Fibroblast of lung (primary cell): ENCODE measurements at regions not wholly inside any gene's neighbourhood (a gene's known extent, or its start where the extent isn't known, plus 50 kb on each side); places are given as distances from the start of the nearest gene placed in this dataset.

ENCODE experiments used
- DNase-seq, 2 donors: peaks; one replicate each; pipeline versions ENCODE4 v3.0.0 to v3.0.0-alpha.2; 2010; ENCODE audit warnings: low read depth in 2 of 2
- H2AFZ ChIP-seq: 2 replicates; pipeline ENCODE4 v1.5.1; 2012; ENCODE audit warnings: low read length, control low read depth, inconsistent platforms
- H3K27ac ChIP-seq: 2 replicates; pipeline ENCODE4 v1.5.1; 2011; ENCODE audit warnings: low read length, control low read depth; ENCODE audit not compliant: insufficient read depth
- H3K27me3 ChIP-seq: 2 replicates; pipeline ENCODE4 v1.5.1; 2011; ENCODE audit warnings: mild to moderate bottlenecking, low read length; ENCODE audit not compliant: control insufficient read depth, insufficient read depth
- H3K36me3 ChIP-seq: 2 replicates; pipeline ENCODE4 v1.5.1; 2011; ENCODE audit warnings: low read length; ENCODE audit not compliant: control insufficient read depth, insufficient read depth
- H3K4me1 ChIP-seq: 2 replicates; pipeline ENCODE4 v1.5.1; 2011; ENCODE audit warnings: low read length; ENCODE audit not compliant: control insufficient read depth, insufficient read depth; ENCODE audit errors: extremely low read depth
- H3K4me2 ChIP-seq: 2 replicates; pipeline ENCODE4 v1.5.1; 2011; ENCODE audit warnings: low read length, control low read depth; ENCODE audit not compliant: insufficient read depth; ENCODE audit errors: extremely low read depth
- H3K4me3 ChIP-seq, 4 experiments: fragments of 200-600 bp in 1 of 4; sonication (generic) in 1 of 4; replicated peaks in 1 of 4; 2 replicates each; pipeline ENCODE4 v1.5.1; 2011 to 2016; ENCODE audit warnings: low read length in 4 of 4, low read depth in 3 of 4, mild to moderate bottlenecking in 3 of 4, control low read depth in 2 of 4, inconsistent platforms in 1 of 4, mixed read lengths in 1 of 4; ENCODE audit not compliant: insufficient read depth in 1 of 4; ENCODE audit errors: control extremely low read depth in 1 of 4
- H3K79me2 ChIP-seq: 2 replicates; pipeline ENCODE4 v1.5.1; 2012; ENCODE audit warnings: mild to moderate bottlenecking, low read length, inconsistent platforms; ENCODE audit not compliant: control insufficient read depth, insufficient read depth
- H3K9ac ChIP-seq: 2 replicates; pipeline ENCODE4 v1.5.1; 2011; ENCODE audit warnings: mild to moderate bottlenecking, low read length, control low read depth; ENCODE audit not compliant: insufficient read depth
- H3K9me3 ChIP-seq: 2 replicates; pipeline ENCODE4 v1.5.1; 2012; ENCODE audit warnings: low read depth, low read length; ENCODE audit not compliant: control insufficient read depth, insufficient read depth
- H4K20me1 ChIP-seq: 2 replicates; pipeline ENCODE4 v1.5.1; 2011; ENCODE audit warnings: low read length; ENCODE audit not compliant: control insufficient read depth, insufficient read depth; ENCODE audit errors: extremely low read depth
- EZH2 ChIP-seq: IDR thresholded peaks from 2 replicates; pipeline ENCODE4 v1.5.1; 2012; ENCODE audit warnings: low read length, control low read depth, mild to moderate bottlenecking; ENCODE audit errors: missing control alignments
- TF ChIP-seq, protein P1 (sequence below), 2 donors: IDR thresholded peaks in 1 of 2; conservative IDR thresholded peaks in 1 of 2; 1 replicate in 1 of 2; 2 replicates in 1 of 2; pipeline ENCODE4 v1.5.1; 2011 to 2012; ENCODE audit warnings: low read length in 2 of 2, control low read depth in 1 of 2, inconsistent platforms in 1 of 2, low read depth in 1 of 2, mild to moderate bottlenecking in 1 of 2

DNA sequence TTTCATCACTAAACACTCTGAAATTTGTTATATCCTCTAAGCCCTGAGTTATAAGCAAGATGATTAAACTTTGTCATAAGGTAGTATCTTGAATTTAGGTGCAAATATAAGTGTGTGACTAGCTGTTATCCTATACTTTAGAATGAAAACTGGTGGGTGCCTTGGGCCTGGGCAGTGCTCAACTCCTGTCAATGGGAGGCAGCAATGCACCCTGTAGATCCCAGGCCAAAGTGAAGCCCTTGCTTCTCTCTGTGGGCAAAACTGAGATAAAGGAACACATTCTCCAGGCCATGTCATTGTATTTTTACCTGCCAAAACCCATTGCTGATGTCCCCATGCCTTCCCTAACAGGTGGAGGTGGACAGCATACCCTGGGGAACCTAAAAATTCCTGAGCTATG lies 525.2 kb downstream of the TNS1 start:
- H4K20me1 ChIP-seq: no peaks in the 10 kb centered on the region
- no peaks in the 10 kb centered on the region for H3K4me1 ChIP-seq
- H3K9ac ChIP-seq: no peak overlapping the region
- no peaks in the 10 kb centered on the region for H3K79me2 ChIP-seq
- H2AFZ ChIP-seq: no peak overlapping the region
- no peak overlapping the region for H3K4me2 ChIP-seq
- H3K27me3 ChIP-seq: no peaks in the 10 kb centered on the region
- H3K9me3 ChIP-seq: no peaks in the 10 kb centered on the region
- no peak overlapping the region for H3K4me3 ChIP-seq
- H3K27ac ChIP-seq: no peak overlapping the region
- DNase-seq: no peak
- no peaks in the 10 kb centered on the region for H3K36me3 ChIP-seq
- TF ChIP-seq EZH2: no peak
- TF ChIP-seq, protein P1, sequence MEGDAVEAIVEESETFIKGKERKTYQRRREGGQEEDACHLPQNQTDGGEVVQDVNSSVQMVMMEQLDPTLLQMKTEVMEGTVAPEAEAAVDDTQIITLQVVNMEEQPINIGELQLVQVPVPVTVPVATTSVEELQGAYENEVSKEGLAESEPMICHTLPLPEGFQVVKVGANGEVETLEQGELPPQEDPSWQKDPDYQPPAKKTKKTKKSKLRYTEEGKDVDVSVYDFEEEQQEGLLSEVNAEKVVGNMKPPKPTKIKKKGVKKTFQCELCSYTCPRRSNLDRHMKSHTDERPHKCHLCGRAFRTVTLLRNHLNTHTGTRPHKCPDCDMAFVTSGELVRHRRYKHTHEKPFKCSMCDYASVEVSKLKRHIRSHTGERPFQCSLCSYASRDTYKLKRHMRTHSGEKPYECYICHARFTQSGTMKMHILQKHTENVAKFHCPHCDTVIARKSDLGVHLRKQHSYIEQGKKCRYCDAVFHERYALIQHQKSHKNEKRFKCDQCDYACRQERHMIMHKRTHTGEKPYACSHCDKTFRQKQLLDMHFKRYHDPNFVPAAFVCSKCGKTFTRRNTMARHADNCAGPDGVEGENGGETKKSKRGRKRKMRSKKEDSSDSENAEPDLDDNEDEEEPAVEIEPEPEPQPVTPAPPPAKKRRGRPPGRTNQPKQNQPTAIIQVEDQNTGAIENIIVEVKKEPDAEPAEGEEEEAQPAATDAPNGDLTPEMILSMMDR (conservative IDR thresholded peaks at IDR 0.05 in 1 of 2, IDR thresholded peaks at IDR 0.05 in 1 of 2; ENCODE audit: low read depth in 1 of 2, low read length in 2 of 2): no peak

DNA sequence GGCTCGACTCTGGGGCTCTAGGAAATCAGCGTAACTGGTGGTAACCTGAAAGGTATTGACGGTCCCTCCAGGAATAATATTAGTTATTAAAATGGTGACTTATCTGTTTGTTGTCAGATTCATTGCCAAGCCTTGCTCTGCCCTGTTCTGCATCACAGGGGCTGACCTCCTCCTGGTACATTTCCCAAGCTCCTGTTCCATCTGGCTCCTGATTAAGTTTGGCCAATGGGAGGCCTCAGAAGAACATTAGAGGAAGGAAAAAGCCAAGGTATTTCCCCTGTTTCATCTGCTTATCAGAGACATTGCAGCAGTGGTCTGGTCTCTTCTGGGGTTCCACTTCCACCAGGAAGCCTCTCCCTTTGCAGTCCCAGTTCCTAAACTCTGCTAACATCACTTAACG lies 527.0 kb downstream of the TNS1 start:
- no peak for DNase-seq
- no peaks in the 10 kb centered on the region for H3K79me2 ChIP-seq
- no peaks in the 10 kb centered on the region for H3K36me3 ChIP-seq
- H3K4me3 ChIP-seq: no peak overlapping the region
- no peak overlapping the region for H2AFZ ChIP-seq
- H3K4me1 ChIP-seq: no peaks in the 10 kb centered on the region
- H3K9ac ChIP-seq: no peak overlapping the region
- no peak overlapping the region for H3K27ac ChIP-seq
- no peaks in the 10 kb centered on the region for H3K27me3 ChIP-seq
- no peaks in the 10 kb centered on the region for H4K20me1 ChIP-seq
- H3K9me3 ChIP-seq: no peaks in the 10 kb centered on the region
- H3K4me2 ChIP-seq: no peak overlapping the region
- TF ChIP-seq, protein P1 (conservative IDR thresholded peaks at IDR 0.05 in 1 of 2, IDR thresholded peaks at IDR 0.05 in 1 of 2; ENCODE audit: low read depth in 1 of 2, low read length in 2 of 2): no peak
- no peak for TF ChIP-seq EZH2

DNA sequence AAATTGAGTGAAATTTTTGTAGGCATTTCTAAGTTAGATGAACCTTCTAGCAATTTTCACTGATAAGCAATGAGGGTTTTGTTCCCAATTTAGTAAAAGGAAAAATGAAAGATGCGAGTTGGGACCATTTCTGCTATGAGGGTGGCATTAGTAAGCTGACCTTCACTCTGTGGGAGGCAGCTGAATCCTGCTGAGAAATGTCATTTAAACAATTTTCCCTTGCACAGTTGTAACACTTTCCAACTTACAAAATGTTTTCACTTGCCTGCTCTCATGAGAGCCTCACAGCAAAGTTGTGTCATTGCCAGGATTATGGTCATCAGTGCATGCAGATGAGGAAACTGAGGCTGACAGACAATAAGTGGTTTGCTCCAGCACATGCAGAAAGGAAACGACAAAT lies 527.7 kb downstream of the TNS1 start:
- Histone ChIP-seq H3K4me3 (no peak overlapping the region), H3K79me2 (no peaks in the 10 kb centered on the region), H3K36me3 (no peaks in the 10 kb centered on the region), H4K20me1 (no peaks in the 10 kb centered on the region), H3K4me1 (no peaks in the 10 kb centered on the region), H3K4me2 (no peak overlapping the region), H3K9me3 (no peaks in the 10 kb centered on the region), H2AFZ (no peak overlapping the region), H3K27me3 (no peaks in the 10 kb centered on the region), H3K9ac (no peak overlapping the region), H3K27ac (no peak overlapping the region)
- TF ChIP-seq, protein P1 (conservative IDR thresholded peaks at IDR 0.05 in 1 of 2, IDR thresholded peaks at IDR 0.05 in 1 of 2; ENCODE audit: low read depth in 1 of 2, low read length in 2 of 2): no peak
- no peak for TF ChIP-seq EZH2
- DNase-seq: no peak
